SKM-1 (cell line): ENCODE measurements at regions not wholly inside any gene's neighbourhood (a gene's known extent, or its start where the extent isn't known, plus 50 kb on each side); places are given as distances from the start of the nearest gene placed in this dataset.

Source experiments
- DNase-seq: peaks from one replicate; lab custom pipeline; 2025; ENCODE audit not compliant: unreplicated experiment; lab: John Stamatoyannopoulos, UW

- DNase-seq, result no peak
Observed at GRCh38 chr2:241924069-241924908, 54.8 kb downstream of the RTP5 start.

- no peak for DNase-seq
Observed at GRCh38 chr2:241924909-241925250, 55.4 kb downstream of the RTP5 start.

- DNase-seq, result no peak
Observed at GRCh38 chr2:241925277-241925676, 55.7 kb downstream of the RTP5 start.

GRCh38 chr2:241925821-241926441, 56.4 kb downstream of the RTP5 start:
- no peak for DNase-seq

- no peak for DNase-seq
Observed at GRCh38 chr2:241926541-241927311, 57.2 kb downstream of the RTP5 start.

- DNase-seq, result no peak
Observed at GRCh38 chr2:241929551-241930490, 60.3 kb downstream of the RTP5 start.

- DNase-seq, result no peak
Observed at GRCh38 chr2:241931084-241931975, 61.8 kb downstream of the RTP5 start.

- DNase-seq, result no peak
Observed at GRCh38 chr2:241931976-241932898, 62.7 kb downstream of the RTP5 start.

GRCh38 chr2:241932899-241933178, 63.3 kb downstream of the RTP5 start:
- no peak for DNase-seq

GRCh38 chr2:241933179-241933911, 63.8 kb downstream of the RTP5 start:
- no peak for DNase-seq

- DNase-seq, result no peak
Observed at GRCh38 chr2:241935314-241935713, 65.8 kb downstream of the RTP5 start.

- DNase-seq, result no peak
Observed at GRCh38 chr2:241935774-241936173, 66.2 kb downstream of the RTP5 start.

- no peak for DNase-seq
Observed at GRCh38 chr2:241936457-241937133, 67.1 kb downstream of the RTP5 start.

GRCh38 chr2:241937297-241937696, 67.8 kb downstream of the RTP5 start:
- DNase-seq, result no peak

- DNase-seq, result no peak
Observed at GRCh38 chr2:241939541-241939940, 70.0 kb downstream of the RTP5 start.

- DNase-seq, result no peak
Observed at GRCh38 chr2:241940329-241940728, 70.8 kb downstream of the RTP5 start.

GRCh38 chr2:241941691-241942301, 72.3 kb downstream of the RTP5 start:
- DNase-seq, result no peak
